SK-N-SH (cell line): ENCODE measurements at regions not wholly inside any gene's neighbourhood (a gene's known extent, or its start where the extent isn't known, plus 50 kb on each side); places are given as distances from the start of the nearest gene placed in this dataset.

Source experiments
- CTCF ChIP-seq: fragments of 200-600 bp; sonication (generic); IDR thresholded peaks from 2 replicates; pipeline ENCODE4 v1.6.1; 2017; ENCODE audit warnings: antibody characterized with exemption, mild to moderate bottlenecking, moderate library complexity
- EP300 ChIP-seq, 2 experiments: IDR thresholded peaks; 2 replicates each; pipeline versions ENCODE4 v1.4.0 to v1.6.1; 2012; ENCODE audit warnings: borderline replicate concordance in 1 of 2, low read depth in 1 of 2, low read length in 1 of 2
- EZH2phosphoT487 ChIP-seq: fragments of 200-600 bp; sonication (generic); IDR thresholded peaks from 2 replicates; pipeline ENCODE4 v1.6.1; 2017; ENCODE audit warnings: low read depth, mixed run types, mild to moderate bottlenecking, antibody characterized with exemption, moderate library complexity, borderline replicate concordance
- FOXJ3 ChIP-seq: sonication (generic); formaldehyde crosslinking; IDR thresholded peaks from 2 replicates; pipeline ENCODE4 v1.5.1; 2020; ENCODE audit warnings: mild to moderate bottlenecking, missing genetic modification reagents
- GABPA ChIP-seq: IDR thresholded peaks from 2 replicates; pipeline ENCODE4 v1.4.0; 2012; ENCODE audit warnings: low read depth, mild to moderate bottlenecking
- IRF3 ChIP-seq: fragments of 150-350 bp; IDR thresholded peaks from 2 replicates; pipeline ENCODE4 v1.6.1; 2016; ENCODE audit warnings: mild to moderate bottlenecking, low read depth, low read length
- JUND ChIP-seq: IDR thresholded peaks from 2 replicates; pipeline ENCODE4 v1.4.0; 2012
- POLR2AphosphoS5 ChIP-seq: IDR thresholded peaks from 2 replicates; pipeline ENCODE4 v1.6.1; 2012; ENCODE audit warnings: low read depth, low read length
- RAD21 ChIP-seq: IDR thresholded peaks from 2 replicates; pipeline ENCODE4 v1.6.1; 2012; ENCODE audit warnings: mild to moderate bottlenecking, low read length
- RFX5 ChIP-seq: IDR thresholded peaks from 2 replicates; pipeline ENCODE4 v1.6.1; 2012; ENCODE audit warnings: mild to moderate bottlenecking, improper control_type of control experiment, low read length
- SIN3A ChIP-seq: IDR thresholded peaks from 2 replicates; pipeline ENCODE4 v1.6.1; 2012; ENCODE audit warnings: low read depth, mild to moderate bottlenecking, low read length, moderate library complexity, borderline replicate concordance
- TCF12 ChIP-seq: IDR thresholded peaks from 2 replicates; pipeline ENCODE4 v1.4.0; 2012
- ZBTB33 ChIP-seq: IDR thresholded peaks from 2 replicates; pipeline ENCODE4 v1.4.0; 2012; ENCODE audit warnings: low read depth, borderline replicate concordance

- TF ChIP-seq IRF3 (no peak), ZBTB33 (no peak), EZH2phosphoT487 (no peak), JUND (no peak), GABPA (no peak), RFX5 (no peak), POLR2AphosphoS5 (no peak), EP300 (IDR thresholded peaks at IDR 0.05; ENCODE audit: borderline replicate concordance in 1 of 2, low read depth in 1 of 2, low read length in 1 of 2) (no peak), TCF12 (no peak), CTCF (no peak), RAD21 (no peak), SIN3A (no peak), FOXJ3 (CRISPR knock-in tag) (no peak)
Measured at GRCh38 chr10:109727436-109727835, 195.9 kb downstream of the XPNPEP1 start.
